ENCODE measurements at regions not wholly inside any gene's neighbourhood (a gene's known extent, or its start where the extent isn't known, plus 50 kb on each side); places are given as distances from the start of the nearest gene placed in this dataset.

GRCh38 chrY:8341000-8341399, 996.3 kb upstream of the TSPY4 start:
- TF ChIP-seq ATF3 (CRISPR knock-in tag; IDR thresholded peaks at IDR 0.05) (no peak), SIN3B (IDR thresholded peaks at IDR 0.05; ENCODE audit: low read length) (no peak), TBX3 (IDR thresholded peaks at IDR 0.05; ENCODE audit: borderline replicate concordance) (no peak), MATR3 (CRISPR knock-in tag; IDR thresholded peaks at IDR 0.05) (no peak), ETV6 (CRISPR knock-in tag; conservative IDR thresholded peaks at IDR 0.05) (no peak), IKZF5 (CRISPR knock-in tag; IDR thresholded peaks at IDR 0.05) (no peak), ZNF850 (CRISPR knock-in tag; conservative IDR thresholded peaks at IDR 0.05) (no peak), RXRA (CRISPR knock-in tag; IDR thresholded peaks at IDR 0.05) (no peak), HOXA5 (CRISPR knock-in tag; IDR thresholded peaks at IDR 0.05) (no peak)
- H2AFZ ChIP-seq (ENCODE audit: low read length) = no peak overlapping the region
- H4K20me1 ChIP-seq (ENCODE audit: insufficient read depth, low read length) = no peaks in the 10 kb centered on the region
- no peaks in the 10 kb centered on the region for H3K36me3 ChIP-seq (replicated peaks in 1 of 2; ENCODE audit: control insufficient read depth in 1 of 2, insufficient read depth in 2 of 2, low read length in 2 of 2)
- BruUV-seq (replicated peaks) = no TSS peak
- no peaks in the 10 kb centered on the region for H3K4me1 ChIP-seq (ENCODE audit: insufficient read depth, low read length)
- no peaks in the 10 kb centered on the region for H3K79me2 ChIP-seq (ENCODE audit: insufficient read depth, low read length)
- H3K4me2 ChIP-seq (ENCODE audit: low read depth, low read length) = no peak overlapping the region
- no CpG with 5 or more reads among the region's 2 CpGs for WGBS (ENCODE audit: low lambda C conversion rate)
- no peak for DNase-seq (ENCODE audit: low spot score)
- ATAC-seq = no peak
- intact Hi-C loops (cut with micrococcal nuclease; ENCODE audit: unreplicated experiment) = no loop called here
- no peak overlapping the region for H3K4me3 ChIP-seq (replicated peaks in 1 of 3; ENCODE audit: insufficient read depth in 1 of 3, low read depth in 2 of 3, low read length in 3 of 3)
- no peaks in the 10 kb centered on the region for H3K27me3 ChIP-seq (ENCODE audit: control insufficient read depth in 1 of 2, insufficient read depth in 2 of 2, low read length in 2 of 2)
- CTCF ChIA-PET (ENCODE audit: low intra/inter-chr PET ratio, low total read pairs) = no interaction called here
- no peak overlapping the region for H3K9ac ChIP-seq (ENCODE audit: insufficient read depth, low read depth, low read length)
- FAIRE-seq = no peak
- H3K9me3 ChIP-seq (ENCODE audit: low read length) = peaks cover 36% of the 10 kb centered on the region
- in situ Hi-C loops (cut with HindIII; ENCODE audit: extremely low pct_ligation_motif_present, low pct_unique_long_range_greater_than_20kb) = no loop called here
- POLR2A ChIA-PET = no interaction called here
- no peak overlapping the region for H3K27ac ChIP-seq (ENCODE audit: extremely low read length, insufficient read depth, low read length)

GRCh38 chrY:8342173-8342572, 995.1 kb upstream of the TSPY4 start:
- BruUV-seq (replicated peaks) = no TSS peak
- Histone ChIP-seq H3K36me3 (replicated peaks in 1 of 2; ENCODE audit: control insufficient read depth in 1 of 2, insufficient read depth in 2 of 2, low read length in 2 of 2) (no peaks in the 10 kb centered on the region), H3K79me2 (ENCODE audit: insufficient read depth, low read length) (no peaks in the 10 kb centered on the region), H3K9ac (ENCODE audit: insufficient read depth, low read depth, low read length) (no peak overlapping the region), H2AFZ (ENCODE audit: low read length) (no peak overlapping the region), H3K9me3 (ENCODE audit: low read length) (peaks cover 30% of the 10 kb centered on the region), H3K4me1 (ENCODE audit: insufficient read depth, low read length) (no peaks in the 10 kb centered on the region), H3K27ac (ENCODE audit: extremely low read length, insufficient read depth, low read length) (no peak overlapping the region), H4K20me1 (ENCODE audit: insufficient read depth, low read length) (no peaks in the 10 kb centered on the region), H3K4me3 (replicated peaks in 1 of 3; ENCODE audit: insufficient read depth in 1 of 3, low read depth in 2 of 3, low read length in 3 of 3) (no peak overlapping the region), H3K4me2 (ENCODE audit: low read depth, low read length) (no peak overlapping the region), H3K27me3 (ENCODE audit: control insufficient read depth in 1 of 2, insufficient read depth in 2 of 2, low read length in 2 of 2) (no peaks in the 10 kb centered on the region)
- CTCF ChIA-PET (ENCODE audit: low intra/inter-chr PET ratio, low total read pairs) = no interaction called here
- ATAC-seq (no peak), FAIRE-seq (no peak), DNase-seq (ENCODE audit: low spot score) (no peak)
- WGBS (ENCODE audit: low lambda C conversion rate) = 0% methylated on average over 2 of the region's 2 CpGs
- intact Hi-C loops (cut with micrococcal nuclease; ENCODE audit: unreplicated experiment) (no loop called here), in situ Hi-C loops (cut with HindIII; ENCODE audit: extremely low pct_ligation_motif_present, low pct_unique_long_range_greater_than_20kb) (no loop called here)
- POLR2A ChIA-PET = no interaction called here
- TF ChIP-seq RFXANK (CRISPR knock-in tag; IDR thresholded peaks at IDR 0.05) = no peak
- no peak for TF ChIP-seq ZNF558 (CRISPR knock-in tag; IDR thresholded peaks at IDR 0.05; ENCODE audit: borderline replicate concordance)
- no peak for TF ChIP-seq ZNF276 (CRISPR knock-in tag; IDR thresholded peaks at IDR 0.05; ENCODE audit: low read depth)

All from HepG2 (cell line).